CD1c-positive myeloid dendritic cell (primary cell): ENCODE measurements at regions not wholly inside any gene's neighbourhood (a gene's known extent, or its start where the extent isn't known, plus 50 kb on each side); places are given as distances from the start of the nearest gene placed in this dataset.
"Not testable (repeated sequence)": the region's sequence is repeated elsewhere in the genome, so short reads cannot be mapped to it uniquely, and the experiment has no call there.

Experiments
- DNase-seq: peaks from one replicate; pipeline ENCODE4 v3.0.0-alpha.2; 2016; ENCODE audit errors: extremely low spot score

- DNase-seq, result no peak
Observed at GRCh38 chr3:148554367-148554766, 143.3 kb upstream of the AGTR1 start.

DNA sequence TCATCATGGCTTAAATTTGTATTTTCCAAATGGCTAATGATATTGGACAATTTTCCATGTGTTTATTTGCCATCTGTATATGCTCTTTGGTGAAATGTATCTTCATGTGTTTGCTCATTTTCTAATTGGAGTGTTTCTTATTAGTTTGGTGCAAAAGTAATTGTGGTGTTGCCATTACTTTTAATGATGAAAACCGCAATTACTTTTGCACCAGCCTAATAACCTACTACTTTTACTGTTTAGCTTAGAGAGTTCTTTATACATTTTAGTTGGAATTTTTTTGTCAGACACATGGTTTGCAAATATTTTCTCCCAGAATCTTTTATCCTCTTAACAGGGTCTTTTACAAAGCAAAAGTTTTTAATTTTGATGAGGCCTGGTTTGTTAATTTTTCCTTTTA is 141.0 kb upstream of the AGTR1 start:
- DNase-seq, result no peak

DNA sequence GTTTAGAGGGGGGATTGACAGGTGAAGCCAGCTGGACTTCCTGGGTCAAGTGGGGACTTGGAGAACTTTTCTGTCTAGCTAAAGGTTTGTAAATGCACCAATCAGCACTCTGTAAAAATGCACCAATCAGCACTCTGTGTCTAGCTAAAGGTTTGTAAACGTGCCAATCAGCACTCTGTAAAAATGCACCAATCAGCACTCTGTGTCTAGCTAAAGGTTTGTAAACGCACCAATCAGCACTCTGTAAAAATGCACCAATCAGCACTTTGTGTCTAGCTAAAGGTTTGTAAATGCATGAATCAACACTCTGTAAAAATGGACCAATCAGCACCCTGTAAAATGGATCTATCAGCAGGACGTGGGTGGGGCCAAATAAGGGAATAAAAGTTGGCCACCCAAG is 120.1 kb upstream of the AGTR1 start:
- not testable (repeated sequence) for DNase-seq

GRCh38 chr3:148582126-148582525 is 115.6 kb upstream of the AGTR1 start:
- no peak for DNase-seq

- no peak for DNase-seq
Observed at GRCh38 chr3:148583793-148584192, 113.9 kb upstream of the AGTR1 start.

- no peak for DNase-seq
Observed at GRCh38 chr3:148584438-148584837, 113.3 kb upstream of the AGTR1 start.

- no peak for DNase-seq
Observed at GRCh38 chr3:148585671-148586379, 111.9 kb upstream of the AGTR1 start.

GRCh38 chr3:148588291-148588690 is 109.4 kb upstream of the AGTR1 start:
- DNase-seq, result no peak

- DNase-seq, result no peak
Observed at GRCh38 chr3:148591525-148591924, 106.2 kb upstream of the AGTR1 start.

DNA sequence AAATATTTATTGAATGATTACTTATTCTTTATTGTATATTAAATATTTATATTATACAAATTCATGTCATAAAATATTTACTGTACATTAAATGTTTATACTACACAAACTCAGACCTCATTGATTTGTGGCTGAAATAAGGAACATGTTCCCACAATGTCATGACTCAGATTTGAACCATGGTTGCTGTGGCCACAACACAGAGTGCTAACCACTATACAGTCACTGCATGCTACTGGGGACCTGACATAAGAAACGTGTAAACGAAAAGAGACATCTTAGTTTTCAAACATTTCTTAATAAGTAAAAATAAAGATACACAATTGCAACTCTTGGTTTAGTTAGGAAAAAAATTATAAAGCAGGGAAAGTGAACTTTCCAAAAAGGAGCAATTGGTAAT is 99.1 kb upstream of the AGTR1 start:
- DNase-seq, result no peak

DNA sequence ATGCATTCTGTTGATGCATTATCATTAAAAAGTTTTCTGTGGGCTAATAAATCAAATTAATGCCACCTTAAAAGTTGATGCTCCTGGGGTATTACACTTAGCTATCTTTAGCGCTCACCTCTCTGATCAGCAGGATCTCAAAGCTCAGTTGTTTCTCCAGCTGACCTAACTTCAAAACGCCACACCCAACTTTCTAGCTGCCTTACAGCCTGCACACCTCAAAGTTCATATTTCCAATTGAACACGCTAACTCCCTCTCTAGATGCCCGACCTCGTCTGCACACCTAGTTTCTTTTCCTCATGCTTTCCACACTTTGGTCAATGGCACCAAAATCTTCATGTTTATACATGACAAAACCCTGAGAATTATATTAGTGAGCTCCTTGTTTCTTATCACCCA is 98.2 kb upstream of the AGTR1 start:
- DNase-seq, result no peak

DNA sequence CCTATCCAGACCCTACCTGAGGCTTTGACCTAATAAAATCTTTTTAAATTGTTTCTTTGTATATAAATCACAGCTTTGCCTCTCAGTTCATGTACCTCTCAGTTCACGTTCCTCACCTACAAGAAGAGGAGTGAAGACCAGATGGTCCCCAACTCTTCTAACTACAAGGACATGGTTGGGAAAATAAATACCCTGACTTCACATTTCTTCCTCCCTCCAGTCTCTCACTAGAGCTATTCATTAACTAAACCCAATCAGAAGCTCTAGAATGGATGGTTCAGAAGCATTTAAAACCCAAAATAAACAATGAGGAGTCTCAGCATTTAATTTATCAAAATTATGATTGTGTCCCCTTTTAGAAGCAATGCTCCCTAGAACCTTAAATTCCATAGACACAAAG is 97.3 kb upstream of the AGTR1 start:
- DNase-seq, result no peak

- DNase-seq, result no peak
Observed at GRCh38 chr3:148600902-148601765, 96.6 kb upstream of the AGTR1 start.

DNA sequence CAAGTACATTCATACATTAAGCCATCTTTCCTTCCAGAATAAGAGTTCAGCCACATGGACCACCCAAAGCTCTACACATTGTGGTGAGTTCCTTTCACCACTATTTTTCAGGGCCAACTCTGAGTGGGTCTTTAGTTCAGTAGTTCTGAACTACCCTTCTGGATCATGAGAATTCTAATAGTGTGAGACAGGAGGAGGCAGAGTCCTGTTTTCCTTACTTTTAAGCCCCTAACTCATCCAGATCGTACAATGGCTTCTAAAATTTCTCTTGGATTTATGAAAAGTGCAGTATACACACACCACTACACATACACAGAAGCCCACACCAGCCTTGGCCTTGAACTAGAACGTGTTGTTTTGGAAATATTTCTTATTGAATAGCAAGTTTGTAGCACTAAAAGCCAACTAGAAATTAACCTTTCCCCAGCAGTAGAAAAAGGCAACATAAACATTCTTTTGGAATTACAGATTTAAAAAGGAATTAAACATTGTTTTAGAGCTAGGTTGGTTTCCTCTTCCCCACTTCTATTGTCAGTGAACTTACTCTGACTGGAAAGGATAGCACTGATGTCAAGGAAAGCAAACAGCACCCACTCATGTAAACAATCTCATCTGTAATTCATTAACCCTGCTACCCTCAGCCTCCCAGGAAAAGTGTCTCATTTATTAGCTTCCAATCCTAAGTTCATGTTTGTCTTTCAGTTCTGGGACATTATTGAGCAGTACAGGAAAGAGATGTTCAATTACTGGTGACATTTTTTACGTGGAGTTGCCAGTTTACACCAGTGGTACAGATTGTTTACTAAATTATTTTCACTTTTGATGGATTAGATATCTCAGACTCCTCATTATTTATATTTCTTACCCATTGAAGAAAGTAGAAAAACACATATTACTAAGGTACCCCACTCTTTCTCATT is 95.7 kb upstream of the AGTR1 start:
- no peak for DNase-seq

DNA sequence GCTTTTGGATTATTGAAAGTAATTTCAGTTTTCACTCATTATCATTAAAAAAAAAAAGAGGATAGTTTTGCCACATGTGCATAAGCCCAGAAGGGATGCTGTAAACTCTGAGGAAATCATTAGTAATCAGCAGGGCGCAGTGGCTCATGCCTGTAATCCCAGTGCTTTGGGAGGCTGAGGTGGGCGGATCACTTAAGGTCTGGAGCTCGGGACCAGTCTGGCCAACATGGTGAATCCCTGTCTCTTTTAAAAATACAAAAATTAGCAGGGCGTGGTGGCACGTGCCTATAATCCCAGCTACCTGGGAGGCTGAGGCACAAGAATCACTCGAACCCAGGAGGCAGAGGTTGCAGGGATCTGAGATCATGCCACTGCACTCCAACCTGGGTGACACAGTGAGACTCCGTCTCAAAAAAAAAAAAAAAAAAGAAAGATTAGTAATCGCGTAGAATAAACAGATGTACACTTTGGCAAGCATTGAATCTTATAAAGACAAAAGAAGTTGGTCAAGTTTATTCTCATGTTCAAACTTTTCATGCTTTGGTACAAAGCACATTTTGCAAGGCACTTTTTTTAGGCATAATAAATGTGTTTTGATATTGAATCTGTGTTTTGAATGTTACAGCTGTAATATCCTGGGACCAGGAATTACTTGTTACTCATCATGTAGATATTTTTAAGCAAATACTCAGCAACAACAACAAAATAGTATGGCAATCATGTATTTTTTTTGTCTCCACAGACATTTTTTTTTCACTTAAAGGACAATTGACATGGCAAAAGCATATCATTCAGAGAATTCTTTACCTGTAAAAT is 93.2 kb upstream of the AGTR1 start:
- no peak for DNase-seq

- DNase-seq, result no peak
Observed at GRCh38 chr3:148605521-148605920, 92.2 kb upstream of the AGTR1 start.

- no peak for DNase-seq
Observed at GRCh38 chr3:148606979-148607378, 90.7 kb upstream of the AGTR1 start.

DNA sequence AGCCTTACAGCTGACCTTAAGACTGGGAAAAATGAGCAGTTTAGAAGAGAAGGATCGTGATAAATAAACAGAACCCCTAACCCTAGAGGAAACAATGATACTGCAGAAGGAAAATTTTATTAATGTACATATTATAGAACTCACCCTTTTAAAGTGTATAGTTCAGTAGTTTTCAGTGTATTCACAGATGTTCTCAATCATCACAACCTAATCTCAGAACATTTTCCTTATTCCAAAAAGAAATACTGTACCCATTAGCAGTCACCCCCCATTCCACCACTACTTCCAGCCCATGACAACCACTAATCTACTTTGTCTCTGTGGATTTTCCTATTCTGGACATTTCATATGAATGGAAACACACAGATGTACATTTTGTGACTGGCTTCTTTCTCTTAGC is 90.2 kb upstream of the AGTR1 start:
- DNase-seq, result no peak

GRCh38 chr3:148612278-148612677 is 85.4 kb upstream of the AGTR1 start:
- DNase-seq, result no peak

DNA sequence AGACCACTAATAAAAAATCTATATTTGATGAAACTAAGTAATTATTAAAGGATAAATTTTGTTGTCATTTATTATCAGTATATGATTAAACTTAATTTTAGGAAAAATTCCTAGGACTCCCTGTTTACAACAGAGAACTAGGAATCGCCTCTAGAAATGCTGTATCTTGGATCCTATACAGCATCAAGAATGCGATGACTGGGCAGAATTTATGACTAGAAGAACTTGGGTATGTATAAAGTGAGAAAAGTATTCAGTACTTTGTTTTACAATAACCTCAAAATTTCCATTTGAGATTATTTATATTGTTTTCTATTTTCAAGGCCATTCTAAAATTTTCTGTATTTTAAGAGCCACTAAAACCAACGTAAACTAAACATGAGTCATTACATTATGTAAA is 82.3 kb upstream of the AGTR1 start:
- DNase-seq, result no peak

DNA sequence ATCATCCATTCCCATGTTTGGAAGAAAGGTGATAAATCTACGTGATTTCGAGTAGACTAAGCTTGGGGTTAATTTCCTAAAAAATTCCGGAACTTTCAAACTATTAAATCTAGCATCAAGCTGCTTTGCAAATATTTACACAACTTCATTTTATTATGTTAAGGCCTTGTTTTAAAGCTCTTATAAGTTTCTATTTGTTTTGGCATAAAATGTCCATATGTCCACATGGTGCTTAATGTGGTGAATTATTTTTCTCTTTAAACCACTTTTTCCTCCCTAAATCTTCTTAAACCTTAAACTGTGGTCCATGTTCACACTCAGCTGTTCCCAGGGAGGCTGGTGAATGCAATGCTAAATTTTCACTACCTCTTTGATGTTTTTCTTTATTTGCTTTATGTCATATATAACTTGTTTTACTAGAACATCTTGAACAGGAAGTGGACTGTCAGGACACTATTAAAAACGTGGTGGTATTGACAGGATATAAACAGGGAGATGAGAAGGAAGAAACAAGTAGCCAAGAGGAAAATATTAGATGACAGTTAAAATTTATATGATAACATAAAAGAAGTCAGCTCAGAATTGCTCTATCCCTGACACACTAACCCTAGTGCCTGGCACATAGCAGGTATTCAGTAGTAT is 72.5 kb upstream of the AGTR1 start:
- no peak for DNase-seq
